ENCODE measurements at regions not wholly inside any gene's neighbourhood (a gene's known extent, or its start where the extent isn't known, plus 50 kb on each side); places are given as distances from the start of the nearest gene placed in this dataset.

GRCh38 chr7:46948716-46949115 is 633.2 kb downstream of the TNS3 start:
- TF ChIP-seq CTCF (IDR thresholded peaks at IDR 0.05; ENCODE audit: insufficient read depth, low read depth, low read length) (no peak), EZH2 (IDR thresholded peaks at IDR 0.05; ENCODE audit: insufficient read depth, low read length) (no peak)
- Mint-ChIP-seq H3K4me1 (ENCODE audit: low read depth, unreplicated experiment) (peaks cover 2% of the 10 kb centered on the region), H3K9me3 (ENCODE audit: unreplicated experiment) (no peaks in the 10 kb centered on the region), H3K36me3 (ENCODE audit: low read depth, unreplicated experiment) (no peaks in the 10 kb centered on the region), H3K27me3 (ENCODE audit: low read depth, unreplicated experiment) (peaks cover 1% of the 10 kb centered on the region), H3K4me3 (ENCODE audit: unreplicated experiment) (no peak overlapping the region), H3K27ac (ENCODE audit: unreplicated experiment) (no peak overlapping the region)
- H3K36me3 ChIP-seq (ENCODE audit: insufficient read depth, low read length) = no peaks in the 10 kb centered on the region
- no peak overlapping the region for H3K4me3 ChIP-seq (ENCODE audit: insufficient read depth, low read depth, low read length)
- no peaks in the 10 kb centered on the region for H3K27me3 ChIP-seq (ENCODE audit: insufficient read depth, low read length)
- H3K27ac ChIP-seq (ENCODE audit: low read depth, low read length) = no peak overlapping the region
- H3K4me2 ChIP-seq (ENCODE audit: low read length) = no peak overlapping the region
- no peaks in the 10 kb centered on the region for H4K20me1 ChIP-seq (ENCODE audit: insufficient read depth, low read length)
- no peaks in the 10 kb centered on the region for H3K9me3 ChIP-seq (ENCODE audit: insufficient read depth, low read depth, low read length)
- no peaks in the 10 kb centered on the region for H3K4me1 ChIP-seq (ENCODE audit: insufficient read depth, low read length)
- DNase-seq (ENCODE audit: low read depth) (no peak), FAIRE-seq (no peak)
- no peak overlapping the region for H3K9ac ChIP-seq (ENCODE audit: low read length)
- H3K79me2 ChIP-seq (ENCODE audit: insufficient read depth, low read length) = no peaks in the 10 kb centered on the region
- H2AFZ ChIP-seq (ENCODE audit: low read depth, low read length) = no peak overlapping the region

GRCh38 chr7:46945328-46945727 is 636.6 kb downstream of the TNS3 start:
- DNase-seq (ENCODE audit: low read depth) (no peak), FAIRE-seq (no peak)
- Mint-ChIP-seq H3K4me1 (ENCODE audit: low read depth, unreplicated experiment) (peaks cover 2% of the 10 kb centered on the region), H3K27ac (ENCODE audit: unreplicated experiment) (no peak overlapping the region), H3K27me3 (ENCODE audit: low read depth, unreplicated experiment) (no peaks in the 10 kb centered on the region), H3K9me3 (ENCODE audit: unreplicated experiment) (no peaks in the 10 kb centered on the region), H3K4me3 (ENCODE audit: unreplicated experiment) (no peak overlapping the region), H3K36me3 (ENCODE audit: low read depth, unreplicated experiment) (no peaks in the 10 kb centered on the region)
- no peaks in the 10 kb centered on the region for H3K9me3 ChIP-seq (ENCODE audit: insufficient read depth, low read depth, low read length)
- no peak overlapping the region for H3K4me3 ChIP-seq (ENCODE audit: insufficient read depth, low read depth, low read length)
- no peak overlapping the region for H3K27ac ChIP-seq (ENCODE audit: low read depth, low read length)
- H2AFZ ChIP-seq (ENCODE audit: low read depth, low read length) = no peak overlapping the region
- TF ChIP-seq EZH2 (IDR thresholded peaks at IDR 0.05; ENCODE audit: insufficient read depth, low read length) (no peak), CTCF (IDR thresholded peaks at IDR 0.05; ENCODE audit: insufficient read depth, low read depth, low read length) (no peak)
- no peaks in the 10 kb centered on the region for H3K79me2 ChIP-seq (ENCODE audit: insufficient read depth, low read length)
- no peaks in the 10 kb centered on the region for H3K27me3 ChIP-seq (ENCODE audit: insufficient read depth, low read length)
- H3K4me2 ChIP-seq (ENCODE audit: low read length) = no peak overlapping the region
- no peaks in the 10 kb centered on the region for H3K4me1 ChIP-seq (ENCODE audit: insufficient read depth, low read length)
- no peaks in the 10 kb centered on the region for H3K36me3 ChIP-seq (ENCODE audit: insufficient read depth, low read length)
- no peak overlapping the region for H3K9ac ChIP-seq (ENCODE audit: low read length)
- H4K20me1 ChIP-seq (ENCODE audit: insufficient read depth, low read length) = no peaks in the 10 kb centered on the region

GRCh38 chr7:46943996-46944395 is 637.9 kb downstream of the TNS3 start:
- FAIRE-seq (no peak), DNase-seq (ENCODE audit: low read depth) (no peak)
- Mint-ChIP-seq H3K4me3 (ENCODE audit: unreplicated experiment) (no peak overlapping the region), H3K27ac (ENCODE audit: unreplicated experiment) (no peak overlapping the region), H3K4me1 (ENCODE audit: low read depth, unreplicated experiment) (peaks cover 2% of the 10 kb centered on the region), H3K9me3 (ENCODE audit: unreplicated experiment) (no peaks in the 10 kb centered on the region), H3K36me3 (ENCODE audit: low read depth, unreplicated experiment) (no peaks in the 10 kb centered on the region), H3K27me3 (ENCODE audit: low read depth, unreplicated experiment) (peaks cover 5% of the 10 kb centered on the region)
- Histone ChIP-seq H3K4me1 (ENCODE audit: insufficient read depth, low read length) (no peaks in the 10 kb centered on the region), H3K9me3 (ENCODE audit: insufficient read depth, low read depth, low read length) (no peaks in the 10 kb centered on the region), H2AFZ (ENCODE audit: low read depth, low read length) (no peak overlapping the region), H3K4me2 (ENCODE audit: low read length) (no peak overlapping the region), H3K27ac (ENCODE audit: low read depth, low read length) (no peak overlapping the region), H3K79me2 (ENCODE audit: insufficient read depth, low read length) (no peaks in the 10 kb centered on the region), H4K20me1 (ENCODE audit: insufficient read depth, low read length) (no peaks in the 10 kb centered on the region), H3K9ac (ENCODE audit: low read length) (no peak overlapping the region), H3K27me3 (ENCODE audit: insufficient read depth, low read length) (no peaks in the 10 kb centered on the region), H3K4me3 (ENCODE audit: insufficient read depth, low read depth, low read length) (no peak overlapping the region), H3K36me3 (ENCODE audit: insufficient read depth, low read length) (no peaks in the 10 kb centered on the region)
- TF ChIP-seq CTCF (IDR thresholded peaks at IDR 0.05; ENCODE audit: insufficient read depth, low read depth, low read length) (no peak), EZH2 (IDR thresholded peaks at IDR 0.05; ENCODE audit: insufficient read depth, low read length) (no peak)
